ENCODE measurements at regions not wholly inside any gene's neighbourhood (a gene's known extent, or its start where the extent isn't known, plus 50 kb on each side); places are given as distances from the start of the nearest gene placed in this dataset.

DNA sequence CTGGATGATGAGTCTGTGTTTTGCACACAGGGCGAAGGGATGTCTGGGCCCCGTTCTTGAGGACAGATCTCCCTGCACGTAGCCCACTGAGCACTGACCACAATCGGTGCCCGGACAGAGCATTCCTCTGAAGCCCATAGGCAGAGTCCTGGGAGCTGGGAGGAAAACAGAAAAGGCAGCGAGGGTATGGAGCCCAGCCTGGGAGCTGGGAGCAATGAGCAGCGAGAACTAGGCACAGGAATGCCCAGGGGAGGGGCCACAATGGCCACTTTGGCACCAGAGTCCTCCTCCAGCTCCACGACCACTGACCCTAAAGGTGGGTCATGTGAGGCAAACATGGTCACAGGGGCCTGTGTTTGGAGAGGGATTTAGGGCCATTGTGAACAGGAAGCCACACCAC is 333.9 kb downstream of the EIPR1 start:
- TF ChIP-seq, protein P1, sequence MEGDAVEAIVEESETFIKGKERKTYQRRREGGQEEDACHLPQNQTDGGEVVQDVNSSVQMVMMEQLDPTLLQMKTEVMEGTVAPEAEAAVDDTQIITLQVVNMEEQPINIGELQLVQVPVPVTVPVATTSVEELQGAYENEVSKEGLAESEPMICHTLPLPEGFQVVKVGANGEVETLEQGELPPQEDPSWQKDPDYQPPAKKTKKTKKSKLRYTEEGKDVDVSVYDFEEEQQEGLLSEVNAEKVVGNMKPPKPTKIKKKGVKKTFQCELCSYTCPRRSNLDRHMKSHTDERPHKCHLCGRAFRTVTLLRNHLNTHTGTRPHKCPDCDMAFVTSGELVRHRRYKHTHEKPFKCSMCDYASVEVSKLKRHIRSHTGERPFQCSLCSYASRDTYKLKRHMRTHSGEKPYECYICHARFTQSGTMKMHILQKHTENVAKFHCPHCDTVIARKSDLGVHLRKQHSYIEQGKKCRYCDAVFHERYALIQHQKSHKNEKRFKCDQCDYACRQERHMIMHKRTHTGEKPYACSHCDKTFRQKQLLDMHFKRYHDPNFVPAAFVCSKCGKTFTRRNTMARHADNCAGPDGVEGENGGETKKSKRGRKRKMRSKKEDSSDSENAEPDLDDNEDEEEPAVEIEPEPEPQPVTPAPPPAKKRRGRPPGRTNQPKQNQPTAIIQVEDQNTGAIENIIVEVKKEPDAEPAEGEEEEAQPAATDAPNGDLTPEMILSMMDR (IDR thresholded peaks at IDR 0.05), result no peak
- no peak for TF ChIP-seq EZH2 (IDR thresholded peaks at IDR 0.05; ENCODE audit: borderline replicate concordance, insufficient read depth, low read depth, low read length, poor library complexity, severe bottlenecking)
